Keratinocyte (primary cell): ENCODE measurements at regions not wholly inside any gene's neighbourhood (a gene's known extent, or its start where the extent isn't known, plus 50 kb on each side); places are given as distances from the start of the nearest gene placed in this dataset.

ENCODE experiments used
- DNase-seq: peaks from one replicate; pipeline ENCODE4 v3.0.0-alpha.2; 2011; ENCODE audit warnings: low read depth, missing footprints, low spot score
- FAIRE-seq: peaks from 2 replicates; lab custom pipeline; 2011; peaks lifted over from hg19 to GRCh38; lab: Jason Lieb, UNC
- H2AFZ ChIP-seq: 2 replicates; pipeline ENCODE4 v1.6.0; 2012; ENCODE audit warnings: low read length, control low read depth, inconsistent platforms; ENCODE audit not compliant: control insufficient read depth
- H3K27ac ChIP-seq: 2 replicates; pipeline ENCODE4 v1.5.1; 2011; ENCODE audit warnings: low read length; ENCODE audit not compliant: control insufficient read depth, insufficient read depth
- H3K27me3 ChIP-seq: 3 replicates; pipeline ENCODE4 v1.6.0; 2011; ENCODE audit warnings: low read length; ENCODE audit not compliant: control insufficient read depth, insufficient read depth; ENCODE audit errors: extremely low read depth
- H3K36me3 ChIP-seq, 2 experiments: 2 replicates in 1 of 2; 3 replicates in 1 of 2; pipeline ENCODE4 v1.5.1; 2011; ENCODE audit warnings: low read length in 2 of 2, mild to moderate bottlenecking in 1 of 2; ENCODE audit not compliant: control insufficient read depth in 2 of 2, insufficient read depth in 2 of 2; ENCODE audit errors: extremely low read depth in 1 of 2
- H3K4me1 ChIP-seq: 3 replicates; pipeline ENCODE4 v1.5.1; 2011; ENCODE audit warnings: low read length; ENCODE audit not compliant: control insufficient read depth, insufficient read depth; ENCODE audit errors: extremely low read depth
- H3K4me2 ChIP-seq: 3 replicates; pipeline ENCODE4 v1.6.0; 2011; ENCODE audit warnings: low read depth, low read length; ENCODE audit not compliant: control insufficient read depth, insufficient read depth; ENCODE audit errors: extremely low read depth
- H3K4me3 ChIP-seq, 3 experiments: fragments of 200-600 bp in 1 of 3; sonication (generic) in 1 of 3; 2 replicates in 2 of 3; 3 replicates in 1 of 3; pipeline ENCODE4 v1.5.1; 2011 to 2016; ENCODE audit warnings: low read length in 3 of 3, mild to moderate bottlenecking in 3 of 3, control low read depth in 2 of 3, inconsistent platforms in 1 of 3, low read depth in 1 of 3, mixed read lengths in 1 of 3, mixed run types in 1 of 3, moderate library complexity in 1 of 3; ENCODE audit not compliant: control insufficient read depth in 2 of 3, insufficient read depth in 2 of 3; ENCODE audit errors: extremely low read depth in 1 of 3
- H3K79me2 ChIP-seq: 2 replicates; pipeline ENCODE4 v1.6.0; 2012; ENCODE audit warnings: low read length; ENCODE audit not compliant: control insufficient read depth, insufficient read depth
- H3K9ac ChIP-seq: 3 replicates; pipeline ENCODE4 v1.6.0; 2011; ENCODE audit warnings: low read length; ENCODE audit not compliant: control insufficient read depth, insufficient read depth; ENCODE audit errors: extremely low read depth
- H3K9me1 ChIP-seq: 3 replicates; pipeline ENCODE4 v1.6.0; 2011; ENCODE audit warnings: low read length; ENCODE audit not compliant: control insufficient read depth, insufficient read depth; ENCODE audit errors: extremely low read depth
- H3K9me3 ChIP-seq: 2 replicates; pipeline ENCODE4 v1.5.1; 2012; ENCODE audit warnings: low read depth, low read length; ENCODE audit not compliant: control insufficient read depth
- H4K20me1 ChIP-seq: 3 replicates; pipeline ENCODE4 v1.6.0; 2011; ENCODE audit warnings: low read length; ENCODE audit not compliant: control insufficient read depth, insufficient read depth; ENCODE audit errors: extremely low read depth
- CTCF ChIP-seq, 3 experiments: IDR thresholded peaks in 1 of 3; conservative IDR thresholded peaks in 1 of 3; optimal IDR thresholded peaks in 1 of 3; 2 replicates in 2 of 3; 3 replicates in 1 of 3; pipeline versions ENCODE3 to v1.5.1; 2011; ENCODE audit warnings: low read length in 3 of 3, mild to moderate bottlenecking in 3 of 3, moderate library complexity in 2 of 3, control low read depth in 1 of 3, inconsistent platforms in 1 of 3; ENCODE audit not compliant: insufficient read depth in 2 of 3; ENCODE audit errors: extremely low read depth in 1 of 3
- EZH2 ChIP-seq: IDR thresholded peaks from one replicate; pipeline ENCODE4 v1.6.1; 2012; ENCODE audit warnings: inconsistent platforms, mild to moderate bottlenecking, low read length, moderate library complexity
- dilution Hi-C: fragments of 300-500 bp; cut with MboI; formaldehyde crosslinking; loops from one replicate; pipeline ENCODE4 v1.7.0; 2020; ENCODE audit warnings: low sequenced_read_pairs; ENCODE audit not compliant: extremely low pct_ligation_motif_present

DNA sequence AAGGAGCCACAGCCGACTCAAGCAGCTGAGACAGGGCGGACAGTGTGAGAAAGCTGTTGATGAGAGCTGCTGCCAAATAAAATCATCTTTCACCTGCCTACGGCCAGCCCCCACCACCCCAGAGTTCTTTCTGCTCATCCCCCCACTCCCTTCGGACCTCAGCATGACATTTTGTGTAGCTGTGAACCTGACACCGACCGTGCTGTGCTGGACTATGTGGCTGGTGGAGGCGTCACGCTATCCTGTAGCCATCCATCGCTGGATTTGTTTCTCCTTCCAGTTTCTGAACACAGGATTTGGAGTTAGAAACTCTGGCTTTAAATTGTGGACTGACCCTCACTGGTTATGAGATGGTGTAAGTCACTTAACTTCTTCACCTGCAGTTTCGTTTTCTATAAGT lies 317.3 kb downstream of the DCDC2C start:
- dilution Hi-C loops: no loop called here
- no peak for FAIRE-seq

DNA sequence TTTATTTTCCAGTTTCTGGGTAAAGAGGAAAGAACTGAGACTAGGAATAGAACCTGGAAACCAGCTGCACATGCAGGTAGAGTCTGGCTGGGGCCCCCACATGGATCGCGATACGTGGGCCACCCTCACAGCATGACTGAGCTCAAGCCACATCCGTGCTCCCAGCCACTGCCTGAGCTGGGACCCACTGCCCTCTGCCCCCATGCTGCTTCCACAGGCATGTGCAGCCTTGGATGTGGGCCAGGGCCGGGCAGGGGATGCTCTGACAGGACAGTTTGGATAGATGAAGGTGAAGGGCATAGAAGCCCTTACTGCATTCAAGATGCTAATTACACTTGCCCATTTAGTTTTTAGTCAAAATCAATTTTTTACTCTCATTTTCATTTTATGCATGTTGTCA lies 321.2 kb downstream of the DCDC2C start:
- Histone ChIP-seq H3K4me3 (no peak overlapping the region), H3K27ac (no peak overlapping the region), H3K9ac (no peak overlapping the region), H3K79me2 (no peaks in the 10 kb centered on the region), H4K20me1 (no peaks in the 10 kb centered on the region), H3K9me1 (no peaks in the 10 kb centered on the region), H3K36me3 (no peaks in the 10 kb centered on the region), H3K4me2 (no peak overlapping the region), H2AFZ (no peak overlapping the region), H3K4me1 (no peaks in the 10 kb centered on the region), H3K27me3 (no peaks in the 10 kb centered on the region), H3K9me3 (peaks cover 1% of the 10 kb centered on the region)
- TF ChIP-seq CTCF (optimal IDR thresholded peaks at IDR 0.05 in 1 of 3, IDR thresholded peaks at IDR 0.05 in 1 of 3, conservative IDR thresholded peaks at IDR 0.05 in 1 of 3; ENCODE audit: extremely low read depth in 1 of 3, insufficient read depth in 2 of 3, low read length in 3 of 3) (no peak), EZH2 (no peak)
- no peak for DNase-seq
- FAIRE-seq: no peak
- dilution Hi-C loops: no loop called here

More for the DNA sequence above, 317.3 kb downstream of the DCDC2C start:
- Histone ChIP-seq H3K4me3 (no peak overlapping the region), H3K9ac (no peak overlapping the region), H4K20me1 (no peaks in the 10 kb centered on the region), H2AFZ (no peak overlapping the region), H3K27me3 (no peaks in the 10 kb centered on the region), H3K4me1 (no peaks in the 10 kb centered on the region), H3K4me2 (no peak overlapping the region), H3K9me3 (peaks cover 1% of the 10 kb centered on the region), H3K9me1 (no peaks in the 10 kb centered on the region), H3K79me2 (no peaks in the 10 kb centered on the region), H3K36me3 (no peaks in the 10 kb centered on the region), H3K27ac (no peak overlapping the region)
- TF ChIP-seq EZH2 (no peak), CTCF (optimal IDR thresholded peaks at IDR 0.05 in 1 of 3, IDR thresholded peaks at IDR 0.05 in 1 of 3, conservative IDR thresholded peaks at IDR 0.05 in 1 of 3; ENCODE audit: extremely low read depth in 1 of 3, insufficient read depth in 2 of 3, low read length in 3 of 3) (no peak)
- no peak for DNase-seq
